ENCODE measurements at regions not wholly inside any gene's neighbourhood (a gene's known extent, or its start where the extent isn't known, plus 50 kb on each side); places are given as distances from the start of the nearest gene placed in this dataset.
A peak's percentile ranks its signal among the peaks of the same experiment; 100 is the strongest.

- Histone ChIP-seq H3K4me3 (ENCODE audit: insufficient read depth, low read depth, low read length) (no peak overlapping the region), H3K27me3 (ENCODE audit: insufficient read depth, low read length) (no peaks in the 10 kb centered on the region), H4K20me1 (ENCODE audit: insufficient read depth, low read length) (no peaks in the 10 kb centered on the region), H3K79me2 (ENCODE audit: insufficient read depth, low read length) (no peaks in the 10 kb centered on the region), H3K9me3 (ENCODE audit: insufficient read depth, low read depth, low read length) (no peaks in the 10 kb centered on the region), H3K4me2 (ENCODE audit: low read length) (no peak overlapping the region), H3K4me1 (ENCODE audit: insufficient read depth, low read length) (peaks cover 7% of the 10 kb centered on the region), H3K36me3 (ENCODE audit: insufficient read depth, low read length) (no peaks in the 10 kb centered on the region), H3K27ac (ENCODE audit: low read depth, low read length) (no peak overlapping the region), H2AFZ (ENCODE audit: low read depth, low read length) (no peak overlapping the region), H3K9ac (ENCODE audit: low read length) (no peak overlapping the region)
- TF ChIP-seq CTCF (IDR thresholded peaks at IDR 0.05; ENCODE audit: insufficient read depth, low read depth, low read length), result no peak
- no peak for TF ChIP-seq EZH2 (IDR thresholded peaks at IDR 0.05; ENCODE audit: insufficient read depth, low read length)
- DNase-seq (ENCODE audit: low read depth), result peak; percentile 16
- peak overlapping the region; percentile 15 for H3K4me3 Mint-ChIP-seq (ENCODE audit: unreplicated experiment)
- no peaks in the 10 kb centered on the region for H3K9me3 Mint-ChIP-seq (ENCODE audit: unreplicated experiment)
- no peaks in the 10 kb centered on the region for H3K27me3 Mint-ChIP-seq (ENCODE audit: low read depth, unreplicated experiment)
- FAIRE-seq, result no peak
- H3K36me3 Mint-ChIP-seq (ENCODE audit: low read depth, unreplicated experiment), result no peaks in the 10 kb centered on the region
- no peak overlapping the region for H3K27ac Mint-ChIP-seq (ENCODE audit: unreplicated experiment)
- peaks cover 19% of the 10 kb centered on the region for H3K4me1 Mint-ChIP-seq (ENCODE audit: low read depth, unreplicated experiment)
Observed at GRCh38 chr4:135282676-135283075, 1081.1 kb upstream of the PABPC4L start.

GRCh38 chr4:135281230-135281629 is 1079.6 kb upstream of the PABPC4L start:
- Histone ChIP-seq H4K20me1 (ENCODE audit: insufficient read depth, low read length) (no peaks in the 10 kb centered on the region), H3K27ac (ENCODE audit: low read depth, low read length) (no peak overlapping the region), H3K9ac (ENCODE audit: low read length) (no peak overlapping the region), H3K4me1 (ENCODE audit: insufficient read depth, low read length) (peaks cover 17% of the 10 kb centered on the region), H3K4me3 (ENCODE audit: insufficient read depth, low read depth, low read length) (no peak overlapping the region), H3K27me3 (ENCODE audit: insufficient read depth, low read length) (no peaks in the 10 kb centered on the region), H3K4me2 (ENCODE audit: low read length) (no peak overlapping the region), H3K9me3 (ENCODE audit: insufficient read depth, low read depth, low read length) (no peaks in the 10 kb centered on the region), H2AFZ (ENCODE audit: low read depth, low read length) (no peak overlapping the region), H3K36me3 (ENCODE audit: insufficient read depth, low read length) (no peaks in the 10 kb centered on the region), H3K79me2 (ENCODE audit: insufficient read depth, low read length) (no peaks in the 10 kb centered on the region)
- Mint-ChIP-seq H3K9me3 (ENCODE audit: unreplicated experiment) (no peaks in the 10 kb centered on the region), H3K36me3 (ENCODE audit: low read depth, unreplicated experiment) (no peaks in the 10 kb centered on the region), H3K27ac (ENCODE audit: unreplicated experiment) (peak overlapping the region; percentile 86), H3K4me1 (ENCODE audit: low read depth, unreplicated experiment) (peaks cover 27% of the 10 kb centered on the region), H3K27me3 (ENCODE audit: low read depth, unreplicated experiment) (no peaks in the 10 kb centered on the region), H3K4me3 (ENCODE audit: unreplicated experiment) (no peak overlapping the region)
- TF ChIP-seq EZH2 (IDR thresholded peaks at IDR 0.05; ENCODE audit: insufficient read depth, low read length) (no peak), CTCF (IDR thresholded peaks at IDR 0.05; ENCODE audit: insufficient read depth, low read depth, low read length) (no peak)
- DNase-seq (ENCODE audit: low read depth) (no peak), FAIRE-seq (no peak)

GRCh38 chr4:135277980-135278315 is 1076.4 kb upstream of the PABPC4L start:
- H3K4me1 ChIP-seq (ENCODE audit: insufficient read depth, low read length), result peaks cover 17% of the 10 kb centered on the region
- FAIRE-seq (no peak), DNase-seq (ENCODE audit: low read depth) (no peak)
- no peaks in the 10 kb centered on the region for H3K27me3 ChIP-seq (ENCODE audit: insufficient read depth, low read length)
- H3K4me2 ChIP-seq (ENCODE audit: low read length), result peak overlapping the region; percentile 81
- H3K9ac ChIP-seq (ENCODE audit: low read length), result no peak overlapping the region
- H4K20me1 ChIP-seq (ENCODE audit: insufficient read depth, low read length), result no peaks in the 10 kb centered on the region
- H3K36me3 ChIP-seq (ENCODE audit: insufficient read depth, low read length), result no peaks in the 10 kb centered on the region
- no peaks in the 10 kb centered on the region for H3K9me3 Mint-ChIP-seq (ENCODE audit: unreplicated experiment)
- no peak overlapping the region for H3K4me3 ChIP-seq (ENCODE audit: insufficient read depth, low read depth, low read length)
- no peak for TF ChIP-seq CTCF (IDR thresholded peaks at IDR 0.05; ENCODE audit: insufficient read depth, low read depth, low read length)
- TF ChIP-seq EZH2 (IDR thresholded peaks at IDR 0.05; ENCODE audit: insufficient read depth, low read length), result no peak
- no peaks in the 10 kb centered on the region for H3K9me3 ChIP-seq (ENCODE audit: insufficient read depth, low read depth, low read length)
- H3K36me3 Mint-ChIP-seq (ENCODE audit: low read depth, unreplicated experiment), result no peaks in the 10 kb centered on the region
- H3K79me2 ChIP-seq (ENCODE audit: insufficient read depth, low read length), result no peaks in the 10 kb centered on the region
- H3K27ac ChIP-seq (ENCODE audit: low read depth, low read length), result no peak overlapping the region
- no peak overlapping the region for H3K27ac Mint-ChIP-seq (ENCODE audit: unreplicated experiment)
- H3K27me3 Mint-ChIP-seq (ENCODE audit: low read depth, unreplicated experiment), result no peaks in the 10 kb centered on the region
- H3K4me1 Mint-ChIP-seq (ENCODE audit: low read depth, unreplicated experiment), result peaks cover 26% of the 10 kb centered on the region
- no peak overlapping the region for H3K4me3 Mint-ChIP-seq (ENCODE audit: unreplicated experiment)
- no peak overlapping the region for H2AFZ ChIP-seq (ENCODE audit: low read depth, low read length)

Measured in astrocyte (in vitro differentiated cells and primary cell).